ENCODE measurements at regions not wholly inside any gene's neighbourhood (a gene's known extent, or its start where the extent isn't known, plus 50 kb on each side); places are given as distances from the start of the nearest gene placed in this dataset.

DNA sequence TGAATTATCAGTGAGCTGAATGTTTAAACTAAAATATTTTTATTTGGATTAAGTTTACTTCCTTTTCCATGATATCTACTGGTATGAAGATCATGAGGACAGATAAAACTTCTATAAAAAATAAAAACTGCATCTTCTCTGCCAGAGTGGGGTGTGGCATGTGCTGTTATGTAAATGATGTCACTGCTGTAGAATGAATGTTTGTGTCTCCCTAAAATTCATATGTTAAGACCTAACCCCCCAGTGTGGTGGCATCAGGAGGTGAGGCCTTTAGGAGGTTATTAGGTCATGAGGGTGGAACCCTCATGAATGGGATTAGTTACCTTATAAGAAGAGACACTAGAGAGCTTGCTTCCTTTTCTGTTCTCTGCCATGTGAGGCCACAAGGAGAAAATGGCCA lies 178.7 kb upstream of the DPH6 start:
- DNase-seq (ENCODE audit: low read depth): no peak

- peak; percentile 36 for DNase-seq (ENCODE audit: low read depth)
These were observed 179.4 kb upstream of the DPH6 start for GRCh38 chr15:35725353-35725752.

GRCh38 chr15:35727627-35728026 lies 181.7 kb upstream of the DPH6 start:
- DNase-seq (ENCODE audit: low read depth): no peak

- DNase-seq (ENCODE audit: low read depth): no peak
These were observed 182.4 kb upstream of the DPH6 start for GRCh38 chr15:35728219-35728940.

DNA sequence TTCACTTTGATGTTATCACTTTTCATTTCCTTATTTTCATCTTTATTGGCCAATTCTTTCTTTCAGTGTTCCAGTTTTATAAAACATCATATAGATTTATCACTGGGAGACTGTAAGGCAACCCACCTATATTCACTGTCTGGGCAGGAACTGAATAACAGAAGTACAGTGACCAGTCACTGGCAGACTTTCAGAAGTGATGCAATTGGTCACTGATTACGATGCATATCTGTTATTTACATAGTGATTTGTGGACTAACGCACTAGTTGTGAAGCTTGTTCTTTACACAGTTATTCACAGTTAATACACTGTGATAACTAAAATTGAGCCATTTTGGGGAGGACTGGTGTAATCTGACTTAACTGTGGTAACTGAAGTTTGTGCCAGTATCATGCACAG lies 190.2 kb upstream of the DPH6 start:
- no peak for DNase-seq (ENCODE audit: low read depth)

DNA sequence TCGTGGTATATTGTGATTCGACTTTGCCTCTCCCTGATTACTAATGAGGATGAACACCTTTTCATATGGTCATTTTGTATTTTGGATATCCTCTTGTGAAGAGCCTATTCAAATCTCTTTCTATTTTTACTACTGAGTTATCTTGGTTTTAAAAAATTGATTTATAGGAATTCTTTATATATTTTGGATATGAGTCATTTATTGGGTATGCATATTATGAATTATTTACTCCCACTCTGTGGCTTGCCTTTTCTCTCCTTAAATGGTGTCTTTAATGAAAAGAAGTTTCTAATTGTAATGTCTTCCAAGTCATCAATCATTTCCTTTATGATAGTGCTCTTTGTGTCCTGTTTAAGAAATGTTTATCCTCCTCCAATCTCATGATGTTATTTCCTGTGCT lies 191.5 kb upstream of the DPH6 start:
- DNase-seq (ENCODE audit: low read depth): peak; percentile 45

- DNase-seq (ENCODE audit: low read depth): peak; percentile 85
These were observed 192.4 kb upstream of the DPH6 start for GRCh38 chr15:35738370-35738769.

DNA sequence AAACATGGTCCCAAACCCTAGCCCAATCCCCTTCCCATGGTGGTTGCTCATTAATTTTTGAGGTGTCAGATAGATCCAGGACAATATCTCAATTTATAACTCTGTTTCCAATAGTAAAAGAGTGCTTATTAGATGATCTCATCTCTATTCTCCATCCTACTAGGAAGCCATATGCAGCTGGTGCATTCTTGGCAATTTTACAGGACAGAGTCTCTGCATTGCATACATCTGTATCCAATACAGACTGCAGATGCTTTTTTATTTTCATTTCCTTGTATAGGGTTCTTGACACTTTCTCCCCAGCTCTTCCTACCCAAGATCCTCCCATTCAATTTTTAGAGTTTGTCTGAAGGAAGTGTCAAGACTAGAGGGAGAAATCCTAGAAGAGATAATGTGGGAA lies 194.8 kb upstream of the DPH6 start:
- DNase-seq (ENCODE audit: low read depth): peak; percentile 62

DNA sequence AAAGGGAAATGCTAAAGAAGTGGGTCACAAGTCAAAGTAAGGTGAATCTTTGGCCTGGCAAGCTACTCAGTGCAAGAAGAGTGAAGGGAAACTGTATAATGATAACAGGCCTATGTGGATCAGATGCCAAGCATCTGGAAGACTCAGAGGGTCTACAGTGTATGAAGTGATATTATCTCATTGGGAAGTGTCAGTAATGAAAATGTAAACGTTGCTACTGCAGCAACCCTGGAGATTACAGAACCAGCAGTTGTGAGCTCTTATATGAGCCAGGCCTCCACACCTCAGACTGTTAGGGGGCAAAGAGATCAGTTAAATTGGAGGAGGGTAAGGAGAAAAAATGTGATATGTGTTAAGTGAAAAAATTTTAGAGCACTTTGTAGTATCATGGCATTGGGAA lies 195.4 kb upstream of the DPH6 start:
- DNase-seq (ENCODE audit: low read depth): no peak

DNA sequence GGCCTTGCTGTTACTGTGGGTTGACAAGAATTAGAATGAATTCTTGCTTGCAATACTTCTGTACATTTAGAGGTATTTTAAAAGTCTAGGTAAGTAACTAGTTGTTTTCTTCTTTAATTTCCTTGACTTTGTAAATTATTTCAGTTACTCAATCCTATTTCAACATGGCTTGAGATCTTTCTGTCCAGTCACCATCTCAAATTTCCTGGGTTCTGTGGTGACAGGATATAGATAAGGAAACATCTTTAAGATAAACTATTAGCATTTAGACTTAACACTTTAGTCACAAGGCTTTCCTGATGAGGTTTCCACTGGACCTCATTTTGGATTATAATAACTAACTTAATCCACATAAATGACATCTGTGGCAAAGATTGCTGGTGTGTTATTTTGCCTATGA lies 195.9 kb upstream of the DPH6 start:
- DNase-seq (ENCODE audit: low read depth): no peak

GRCh38 chr15:35743321-35743720 lies 197.4 kb upstream of the DPH6 start:
- no peak for DNase-seq (ENCODE audit: low read depth)

DNA sequence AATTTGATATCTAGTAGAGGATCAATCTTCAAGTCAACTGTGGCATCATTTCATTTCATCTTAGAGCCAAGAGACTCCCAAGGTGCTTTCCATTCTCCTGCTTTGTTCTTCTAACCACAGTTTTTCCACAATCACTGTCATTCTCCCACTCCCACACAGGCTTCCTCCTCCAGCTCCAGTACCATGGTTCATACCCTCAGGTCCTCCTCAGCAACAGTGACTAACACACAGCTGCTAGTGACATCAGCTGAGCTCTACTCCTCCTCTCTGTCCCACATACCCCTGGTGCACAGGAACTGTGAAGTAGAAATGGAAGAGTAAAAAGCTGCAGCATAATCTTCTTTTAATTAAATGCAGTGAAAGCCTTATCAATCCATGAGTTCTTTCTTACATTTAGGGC lies 200.2 kb upstream of the DPH6 start:
- DNase-seq (ENCODE audit: low read depth): peak; percentile 77

GRCh38 chr15:35748105-35748504 lies 202.1 kb upstream of the DPH6 start:
- DNase-seq (ENCODE audit: low read depth): no peak

DNA sequence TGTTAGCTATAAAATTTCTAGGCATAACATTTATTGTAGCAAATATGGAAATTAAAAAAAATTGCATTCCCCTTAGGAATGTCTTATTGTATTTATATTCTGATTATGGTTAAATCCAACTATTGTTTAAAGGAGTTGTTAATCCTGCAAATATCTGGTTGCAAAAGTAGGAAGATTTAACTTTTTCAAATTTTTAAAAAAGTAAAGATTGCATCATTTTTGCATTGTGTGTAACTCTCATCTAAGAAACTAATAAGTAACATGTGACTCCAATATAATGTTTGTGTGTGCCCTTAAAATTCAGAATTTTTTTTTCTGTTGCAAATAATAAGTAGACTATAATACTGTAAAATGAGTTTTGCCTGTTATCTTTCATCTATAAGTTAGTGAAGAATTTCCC lies 204.1 kb upstream of the DPH6 start:
- no peak for DNase-seq (ENCODE audit: low read depth)

GRCh38 chr15:35751413-35752133 lies 205.6 kb upstream of the DPH6 start:
- peak; percentile 69 for DNase-seq (ENCODE audit: low read depth)

DNA sequence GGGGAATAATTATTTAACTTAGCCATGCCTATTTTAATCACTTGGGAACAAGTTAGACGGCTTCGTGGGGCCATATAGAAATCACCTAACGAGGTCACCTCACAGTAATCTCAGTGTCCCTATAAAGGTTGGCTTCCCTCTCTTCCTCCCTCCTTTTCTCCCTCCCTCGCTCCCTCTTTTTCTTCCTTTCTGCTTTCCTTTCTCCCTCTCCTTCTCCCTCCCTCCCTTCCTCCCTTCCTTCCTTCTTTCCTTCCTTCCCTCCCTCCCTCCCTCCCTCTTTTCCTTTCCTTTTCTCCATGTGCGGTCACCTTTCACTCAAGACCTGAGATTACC lies 206.1 kb upstream of the DPH6 start:
- no peak for DNase-seq (ENCODE audit: low read depth)

GRCh38 chr15:35753486-35753885 lies 207.5 kb upstream of the DPH6 start:
- peak; percentile 36 for DNase-seq (ENCODE audit: low read depth)

GRCh38 chr15:35755237-35755802 lies 209.4 kb upstream of the DPH6 start:
- DNase-seq (ENCODE audit: low read depth): no peak

- no peak for DNase-seq (ENCODE audit: low read depth)
These were observed 210.7 kb upstream of the DPH6 start for GRCh38 chr15:35756623-35757022.

GRCh38 chr15:35757361-35757760 lies 211.4 kb upstream of the DPH6 start:
- DNase-seq (ENCODE audit: low read depth): no peak

DNA sequence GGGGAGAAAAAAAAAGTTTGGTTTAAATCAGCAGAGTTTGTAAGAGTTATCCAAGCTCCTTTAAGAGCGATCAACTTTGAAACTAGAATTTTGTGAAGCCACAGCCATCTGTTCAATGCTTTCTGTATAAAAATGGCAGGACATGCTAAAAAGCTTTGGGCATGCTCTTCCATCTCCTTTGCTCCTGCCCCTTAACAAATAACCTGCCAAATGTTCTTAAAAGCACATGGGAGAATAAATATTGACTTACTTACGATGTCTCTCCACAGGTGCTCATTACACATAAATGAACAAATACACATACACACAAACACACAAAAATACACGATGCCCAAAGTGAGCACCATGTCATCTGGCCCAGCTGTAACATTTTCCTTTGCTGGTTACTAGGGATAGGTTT lies 211.8 kb upstream of the DPH6 start:
- DNase-seq (ENCODE audit: low read depth): no peak

DNA sequence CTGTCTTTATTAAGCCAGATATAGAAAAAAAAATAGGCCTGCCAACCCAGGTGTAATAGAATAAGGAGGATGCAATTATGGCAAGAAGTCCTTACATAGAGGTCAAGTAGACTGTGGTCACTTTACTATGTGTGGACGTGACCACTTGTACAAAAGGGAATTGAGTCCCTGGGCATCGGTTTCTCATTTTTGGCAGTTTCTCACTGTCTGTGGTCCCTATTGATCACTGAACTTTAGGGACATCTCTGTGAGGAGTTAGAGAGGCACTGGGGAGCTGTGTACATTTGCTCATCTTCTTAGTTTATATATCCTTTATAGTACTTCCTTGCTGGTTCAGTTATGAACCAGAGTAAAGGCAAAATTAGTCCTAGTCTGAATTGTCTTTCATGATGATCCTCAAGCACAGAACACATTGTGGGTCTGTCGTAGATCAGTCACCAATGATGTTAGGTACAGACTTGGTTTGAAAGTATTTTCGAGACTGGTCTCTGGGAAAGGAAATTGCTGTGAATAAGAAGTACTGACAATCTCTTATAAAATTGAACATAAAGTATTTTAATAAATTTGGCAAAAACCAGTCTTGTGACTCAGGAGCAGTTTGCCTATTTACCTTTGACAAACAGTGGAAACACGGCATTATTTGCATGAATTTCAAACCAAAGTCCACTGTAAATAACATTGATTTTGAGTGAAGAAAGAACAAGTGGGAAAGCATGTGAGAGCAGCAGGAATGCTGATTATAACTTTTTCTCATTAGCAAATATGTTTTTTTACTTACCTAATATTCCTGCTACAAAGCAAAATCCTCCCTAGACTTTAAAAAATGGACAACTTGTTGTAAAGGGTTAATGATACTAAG lies 218.9 kb upstream of the DPH6 start:
- no peak for DNase-seq (ENCODE audit: low read depth)
